RCC 7860 (cell line): ENCODE measurements at regions not wholly inside any gene's neighbourhood (a gene's known extent, or its start where the extent isn't known, plus 50 kb on each side); places are given as distances from the start of the nearest gene placed in this dataset.

Source experiments
- DNase-seq: peaks from one replicate; pipeline ENCODE4 v3.0.0-alpha.2; 2015; ENCODE audit warnings: low spot score
- FAIRE-seq: peaks from 2 replicates; lab custom pipeline; 2012; peaks lifted over from hg19 to GRCh38; lab: Jason Lieb, UNC

DNA sequence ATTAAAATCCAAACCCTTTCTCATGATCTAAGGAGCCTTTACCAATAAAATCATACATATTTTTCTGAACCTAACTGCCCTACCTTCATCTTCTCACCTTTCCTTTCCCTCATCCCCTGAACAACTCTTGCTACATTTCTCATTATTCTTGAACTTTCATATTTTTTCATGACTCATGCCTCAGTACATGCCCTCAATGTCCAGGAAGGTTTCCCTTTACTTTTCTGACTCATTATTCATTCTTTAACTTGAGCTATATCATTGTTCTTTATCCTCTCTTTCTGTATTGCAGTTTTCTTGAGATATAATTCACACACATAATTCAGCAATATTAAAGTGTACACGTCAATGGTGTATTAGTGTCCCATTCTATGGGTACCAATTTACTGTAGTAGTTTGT, 231.0 kb downstream of the ALG10B start:
- DNase-seq, result no peak
- FAIRE-seq, result no peak

DNA sequence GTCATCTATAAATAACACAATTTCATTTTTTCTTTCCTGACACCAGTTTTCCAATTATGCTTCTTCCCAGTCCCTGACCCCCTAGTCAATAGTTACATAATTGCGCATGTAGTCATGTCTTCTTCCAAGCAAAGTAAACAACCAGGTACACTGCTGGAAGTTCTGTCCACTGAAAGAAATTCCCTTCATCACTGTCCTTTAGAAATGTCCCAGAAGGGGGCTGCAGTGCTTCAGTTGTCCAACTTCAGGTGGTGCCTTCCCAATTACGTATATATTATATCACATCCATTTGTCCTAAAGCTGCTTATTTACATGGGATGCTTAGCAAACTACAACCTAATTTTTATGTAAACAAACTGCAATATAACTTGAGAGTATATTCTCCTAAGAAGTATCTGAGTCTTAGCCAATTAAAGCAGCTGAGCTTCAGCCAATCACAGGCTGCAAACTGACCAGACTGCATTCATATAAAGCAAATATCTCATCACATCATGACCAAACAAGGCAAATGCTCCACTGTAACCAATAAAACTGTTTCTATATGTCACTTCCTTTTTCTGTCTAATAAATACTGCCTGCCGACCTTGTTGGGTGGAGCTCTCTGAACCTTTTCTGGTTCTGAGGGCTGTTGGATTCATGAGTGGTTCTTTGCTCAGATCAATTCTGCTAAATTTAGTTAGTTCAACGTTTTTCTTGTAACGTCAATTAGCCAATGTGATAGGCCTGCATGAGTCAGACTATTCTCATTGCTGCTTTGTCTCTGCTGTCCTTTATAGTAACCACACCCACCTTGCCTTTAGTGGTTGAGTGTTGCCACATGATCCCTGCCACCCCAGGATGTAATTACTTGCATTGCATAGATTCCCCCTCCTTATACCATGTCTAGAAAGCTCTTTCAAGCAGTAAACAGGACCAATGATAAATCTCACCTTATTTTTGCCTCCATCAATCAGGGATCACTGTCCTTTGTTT, 239.3 kb downstream of the ALG10B start:
- no peak for DNase-seq
- no peak for FAIRE-seq

- FAIRE-seq (no peak), DNase-seq (no peak)
Observed at GRCh38 chr12:38556647-38557046, 240.1 kb downstream of the ALG10B start.

GRCh38 chr12:38585086-38585485, 268.5 kb downstream of the ALG10B start:
- FAIRE-seq, result no peak
- DNase-seq, result no peak

- DNase-seq, result no peak
- no peak for FAIRE-seq
Observed at GRCh38 chr12:38586789-38587188, 270.2 kb downstream of the ALG10B start.

DNA sequence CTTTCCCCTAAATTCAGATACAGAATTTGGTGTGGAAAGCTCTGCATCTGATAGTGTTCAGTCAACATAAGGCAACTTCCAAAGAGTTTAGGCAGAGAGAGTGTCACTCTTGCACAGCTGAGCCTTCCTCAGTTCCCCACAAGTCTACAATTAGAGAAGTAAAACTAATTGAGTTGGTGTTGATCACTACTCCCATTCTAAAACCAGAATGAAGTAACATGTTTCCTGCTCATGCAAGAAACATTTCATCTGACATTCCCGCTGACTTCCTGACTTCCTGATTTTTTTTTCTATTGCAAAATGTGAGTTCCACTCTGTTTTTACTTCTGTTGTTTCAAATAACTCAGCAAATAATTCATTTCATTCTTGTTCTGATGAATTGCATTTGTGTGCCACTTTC, 271.0 kb downstream of the ALG10B start:
- DNase-seq (no peak), FAIRE-seq (no peak)

DNA sequence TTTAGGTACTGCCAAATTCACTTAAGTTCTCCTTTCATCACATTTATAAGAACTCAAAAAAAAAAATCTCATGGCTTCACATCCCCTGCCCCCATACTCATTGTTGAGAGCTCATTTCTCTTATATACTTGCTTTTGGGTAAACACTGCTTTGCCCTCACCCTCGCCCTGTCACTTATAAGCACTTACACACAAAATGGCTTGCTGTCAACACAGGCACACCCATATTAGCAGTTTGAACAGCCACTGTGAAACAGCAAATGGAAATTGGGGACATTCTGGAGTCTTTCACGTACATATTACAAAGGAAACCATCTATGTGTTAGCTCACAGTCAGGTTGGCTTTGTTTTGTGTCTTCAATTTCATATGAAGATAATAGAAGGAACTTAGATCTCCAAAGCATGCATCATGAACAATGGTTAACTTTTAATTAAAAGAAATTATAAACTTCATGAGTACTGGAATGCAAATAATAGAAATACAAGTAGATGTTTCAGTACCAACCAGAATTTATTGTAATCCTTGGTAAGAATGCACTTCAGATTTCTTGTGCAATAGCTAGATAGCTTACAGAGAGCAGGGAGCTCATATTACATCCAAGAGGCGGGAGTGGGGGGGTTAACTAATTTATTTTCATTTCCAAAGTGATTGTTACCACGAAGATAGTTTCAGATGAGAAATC, 272.2 kb downstream of the ALG10B start:
- FAIRE-seq, result no peak
- DNase-seq, result no peak

- DNase-seq, result no peak
- FAIRE-seq, result no peak
Observed at GRCh38 chr12:38589306-38589632, 272.7 kb downstream of the ALG10B start.

DNA sequence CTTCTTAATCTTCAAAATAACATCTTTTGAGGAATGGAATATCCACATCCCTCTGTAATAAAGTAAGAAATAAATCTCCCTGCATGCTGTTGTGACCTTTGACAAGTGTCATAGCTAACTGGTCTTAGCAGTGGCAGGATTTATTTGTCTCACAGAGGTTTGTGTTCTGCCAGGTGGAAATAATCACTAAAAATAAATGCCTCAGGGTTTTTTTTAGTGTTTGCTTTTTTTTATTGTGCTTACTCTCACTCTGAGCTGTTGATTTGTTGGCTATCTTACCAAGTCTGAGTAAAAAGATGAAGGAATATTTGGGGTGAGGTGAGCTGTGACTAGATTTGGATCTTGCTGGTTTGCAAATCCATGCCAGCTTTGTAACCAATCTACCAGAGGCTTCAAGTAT, 285.4 kb downstream of the ALG10B start:
- FAIRE-seq (no peak), DNase-seq (no peak)
